Gastrocnemius medialis (tissue), 4 donors: ENCODE measurements at regions not wholly inside any gene's neighbourhood (a gene's known extent, or its start where the extent isn't known, plus 50 kb on each side); places are given as distances from the start of the nearest gene placed in this dataset.

Experiments used
- CTCF ChIP-seq, 5 experiments: fragments of 450-650 bp in 3 of 5; fragments of 200-600 bp in 2 of 5; sonication (generic) in 2 of 5; IDR thresholded peaks in 4 of 5; conservative IDR thresholded peaks in 1 of 5; 1 replicate in 4 of 5; 2 replicates in 1 of 5; pipeline ENCODE4 v1.5.1; 2016 to 2019; ENCODE audit warnings: antibody characterized with exemption in 5 of 5, mild to moderate bottlenecking in 3 of 5, moderate library complexity in 3 of 5
- POLR2A ChIP-seq, 2 donors: fragments of 450-650 bp; IDR thresholded peaks; one replicate each; pipeline ENCODE4 v1.6.1; 2017; ENCODE audit warnings: antibody characterized with exemption in 2 of 2, mild to moderate bottlenecking in 2 of 2, moderate library complexity in 2 of 2

GRCh38 chrY:13091575-13091974 lies 186.9 kb downstream of the DDX3Y start:
- no peak for TF ChIP-seq CTCF (IDR thresholded peaks at IDR 0.05 in 4 of 5, conservative IDR thresholded peaks at IDR 0.05 in 1 of 5)
- no peak for TF ChIP-seq POLR2A (IDR thresholded peaks at IDR 0.05)
